ENCODE measurements at regions not wholly inside any gene's neighbourhood (a gene's known extent, or its start where the extent isn't known, plus 50 kb on each side); places are given as distances from the start of the nearest gene placed in this dataset.

DNA sequence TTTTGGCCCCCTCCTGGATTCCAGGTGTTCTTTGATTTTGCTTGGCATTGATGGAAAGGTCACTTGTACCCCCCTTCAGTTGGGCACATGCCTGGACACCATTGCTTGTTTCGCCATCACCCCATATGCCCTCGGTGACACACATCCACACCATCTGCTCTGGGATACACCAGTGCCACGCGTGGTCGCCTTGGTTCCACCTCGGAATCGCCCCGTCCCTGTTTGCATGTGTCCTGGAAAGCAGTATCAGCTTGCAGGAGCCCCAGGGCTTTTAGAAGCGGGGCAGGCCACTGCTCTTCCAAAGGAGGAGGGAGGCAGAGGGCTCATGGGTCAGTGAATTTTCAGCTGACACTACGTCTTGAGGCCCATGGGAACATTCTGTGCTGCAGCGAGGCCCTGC lies 607.9 kb downstream of the KCNJ18 start:
- TF ChIP-seq, protein P1, sequence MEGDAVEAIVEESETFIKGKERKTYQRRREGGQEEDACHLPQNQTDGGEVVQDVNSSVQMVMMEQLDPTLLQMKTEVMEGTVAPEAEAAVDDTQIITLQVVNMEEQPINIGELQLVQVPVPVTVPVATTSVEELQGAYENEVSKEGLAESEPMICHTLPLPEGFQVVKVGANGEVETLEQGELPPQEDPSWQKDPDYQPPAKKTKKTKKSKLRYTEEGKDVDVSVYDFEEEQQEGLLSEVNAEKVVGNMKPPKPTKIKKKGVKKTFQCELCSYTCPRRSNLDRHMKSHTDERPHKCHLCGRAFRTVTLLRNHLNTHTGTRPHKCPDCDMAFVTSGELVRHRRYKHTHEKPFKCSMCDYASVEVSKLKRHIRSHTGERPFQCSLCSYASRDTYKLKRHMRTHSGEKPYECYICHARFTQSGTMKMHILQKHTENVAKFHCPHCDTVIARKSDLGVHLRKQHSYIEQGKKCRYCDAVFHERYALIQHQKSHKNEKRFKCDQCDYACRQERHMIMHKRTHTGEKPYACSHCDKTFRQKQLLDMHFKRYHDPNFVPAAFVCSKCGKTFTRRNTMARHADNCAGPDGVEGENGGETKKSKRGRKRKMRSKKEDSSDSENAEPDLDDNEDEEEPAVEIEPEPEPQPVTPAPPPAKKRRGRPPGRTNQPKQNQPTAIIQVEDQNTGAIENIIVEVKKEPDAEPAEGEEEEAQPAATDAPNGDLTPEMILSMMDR (IDR thresholded peaks at IDR 0.05; ENCODE audit: low read length): no peak
- TF ChIP-seq EZH2 (optimal IDR thresholded peaks at IDR 0.05; ENCODE audit: low read depth, low read length): no peak
